ENCODE measurements at regions not wholly inside any gene's neighbourhood (a gene's known extent, or its start where the extent isn't known, plus 50 kb on each side); places are given as distances from the start of the nearest gene placed in this dataset.

- TF ChIP-seq CTCF (IDR thresholded peaks at IDR 0.05; ENCODE audit: low read depth, low read length, missing input control) (no peak), RXRA (IDR thresholded peaks at IDR 0.05) (no peak), JUND (IDR thresholded peaks at IDR 0.05) (no peak)
Measured at GRCh38 chr2:238786379-238786778, 61.5 kb upstream of the TWIST2 start (continued).

DNA sequence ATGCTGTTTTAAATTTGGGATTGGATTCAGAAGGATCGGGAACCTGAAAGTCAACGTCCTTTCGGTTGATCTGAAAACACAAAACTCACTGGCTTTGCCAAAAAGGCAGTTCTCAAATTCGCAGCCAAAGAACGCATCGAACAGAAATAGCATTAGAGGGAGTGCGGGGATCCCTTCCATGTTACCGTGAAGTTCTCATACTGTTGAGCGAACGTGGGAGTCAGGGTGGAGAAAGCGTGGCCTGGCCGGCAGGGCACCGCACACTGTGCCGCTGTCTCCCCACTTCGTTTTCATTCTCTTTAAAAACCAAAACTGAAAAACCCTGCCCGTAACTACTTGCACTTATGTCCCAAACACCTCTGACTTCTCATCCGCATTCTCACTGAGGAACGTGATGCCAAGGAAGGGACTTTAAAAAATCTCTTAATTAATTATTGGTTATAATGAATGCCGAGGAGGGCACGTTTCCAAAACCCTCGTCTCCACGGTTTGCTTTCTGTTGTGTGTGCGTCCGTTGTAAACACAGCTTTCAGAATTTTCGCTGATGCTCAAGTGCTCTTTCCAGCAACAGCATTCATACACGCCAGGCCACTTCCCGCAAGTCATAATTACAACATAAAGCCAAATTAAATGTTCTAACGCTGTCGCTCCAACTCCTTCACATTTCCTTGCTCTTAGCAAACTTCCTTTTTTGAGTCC is 60.9 kb upstream of the TWIST2 start:
- no peaks in the 10 kb centered on the region for H3K36me3 ChIP-seq (ENCODE audit: control insufficient read depth in 4 of 4, insufficient read depth in 3 of 4, low read depth in 1 of 4, low read length in 3 of 4)
- H3K9me3 ChIP-seq (ENCODE audit: control insufficient read depth in 4 of 4, low read length in 3 of 4), result no peaks in the 10 kb centered on the region
- H3K27me3 ChIP-seq (ENCODE audit: control insufficient read depth in 4 of 4, insufficient read depth in 4 of 4, low read length in 3 of 4), result peaks cover 0 to 3% (median 0%) of the 10 kb centered on the region in 4 donors
- no peak overlapping the region for H3K4me3 ChIP-seq (ENCODE audit: low read depth in 1 of 3, low read length in 3 of 3)
- 88% methylated on average over 29 of the region's 29 CpGs for WGBS
- H3K9ac ChIP-seq (ENCODE audit: low read depth in 1 of 2, low read length in 2 of 2), result no peak overlapping the region
- TF ChIP-seq MAX (IDR thresholded peaks at IDR 0.05), result no peak
- no peak for TF ChIP-seq YY1 (IDR thresholded peaks at IDR 0.05)
- no peak for TF ChIP-seq NR2F2 (IDR thresholded peaks at IDR 0.05)
- no peak for TF ChIP-seq RXRA (IDR thresholded peaks at IDR 0.05)
- TF ChIP-seq HNF4A (conservative IDR thresholded peaks at IDR 0.05), result no peak
- no peak for TF ChIP-seq FOXA1 (IDR thresholded peaks at IDR 0.05)
- TF ChIP-seq, protein P1, sequence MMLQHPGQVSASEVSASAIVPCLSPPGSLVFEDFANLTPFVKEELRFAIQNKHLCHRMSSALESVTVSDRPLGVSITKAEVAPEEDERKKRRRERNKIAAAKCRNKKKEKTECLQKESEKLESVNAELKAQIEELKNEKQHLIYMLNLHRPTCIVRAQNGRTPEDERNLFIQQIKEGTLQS (IDR thresholded peaks at IDR 0.05), result no peak
- DNase-seq (ENCODE audit: low spot score), result no peak
- no peak overlapping the region for H3K27ac ChIP-seq (ENCODE audit: low read depth in 1 of 2, low read length in 2 of 2)
- H3K4me1 ChIP-seq (ENCODE audit: control insufficient read depth in 4 of 4, insufficient read depth in 4 of 4, low read length in 3 of 4), result no peaks in the 10 kb centered on the region

GRCh38 chr2:238787501-238787900 is 60.4 kb upstream of the TWIST2 start:
- Histone ChIP-seq H3K9me3 (ENCODE audit: control insufficient read depth in 4 of 4, low read length in 3 of 4) (no peaks in the 10 kb centered on the region), H3K4me3 (ENCODE audit: low read depth in 1 of 3, low read length in 3 of 3) (no peak overlapping the region), H3K27ac (ENCODE audit: low read depth in 1 of 2, low read length in 2 of 2) (no peak overlapping the region), H3K4me1 (ENCODE audit: control insufficient read depth in 4 of 4, insufficient read depth in 4 of 4, low read length in 3 of 4) (no peaks in the 10 kb centered on the region), H3K27me3 (ENCODE audit: control insufficient read depth in 4 of 4, insufficient read depth in 4 of 4, low read length in 3 of 4) (peaks cover 0 to 3% (median 0%) of the 10 kb centered on the region in 4 donors), H3K36me3 (ENCODE audit: control insufficient read depth in 4 of 4, insufficient read depth in 3 of 4, low read depth in 1 of 4, low read length in 3 of 4) (no peaks in the 10 kb centered on the region), H3K9ac (ENCODE audit: low read depth in 1 of 2, low read length in 2 of 2) (no peak overlapping the region)
- TF ChIP-seq HNF4A (conservative IDR thresholded peaks at IDR 0.05) (no peak), GABPA (IDR thresholded peaks at IDR 0.05 in 1 of 2, conservative IDR thresholded peaks at IDR 0.05 in 1 of 2) (no peak), YY1 (IDR thresholded peaks at IDR 0.05) (no peak), RAD21 (IDR thresholded peaks at IDR 0.05) (no peak), SP1 (IDR thresholded peaks at IDR 0.05) (no peak), CTCF (IDR thresholded peaks at IDR 0.05; ENCODE audit: low read depth, low read length, missing input control) (no peak)
- DNase-seq (ENCODE audit: low spot score), result no peak
- WGBS, result 80% methylated on average over 5 of the region's 5 CpGs
